ENCODE measurements at regions not wholly inside any gene's neighbourhood (a gene's known extent, or its start where the extent isn't known, plus 50 kb on each side); places are given as distances from the start of the nearest gene placed in this dataset.

- H3K4me3 ChIP-seq (ENCODE audit: low read depth, low read length): no peak overlapping the region
- no peak for TF ChIP-seq CTCF (IDR thresholded peaks at IDR 0.05; ENCODE audit: low read depth, low read length, missing control alignments)
- in situ Hi-C loops (cut with HindIII; ENCODE audit: low sequenced_read_pairs): no loop called here
- DNase-seq (ENCODE audit: low read depth): no peak
Observed at GRCh38 chr17:36672403-36672918, 71.1 kb downstream of the MRM1 start.

DNA sequence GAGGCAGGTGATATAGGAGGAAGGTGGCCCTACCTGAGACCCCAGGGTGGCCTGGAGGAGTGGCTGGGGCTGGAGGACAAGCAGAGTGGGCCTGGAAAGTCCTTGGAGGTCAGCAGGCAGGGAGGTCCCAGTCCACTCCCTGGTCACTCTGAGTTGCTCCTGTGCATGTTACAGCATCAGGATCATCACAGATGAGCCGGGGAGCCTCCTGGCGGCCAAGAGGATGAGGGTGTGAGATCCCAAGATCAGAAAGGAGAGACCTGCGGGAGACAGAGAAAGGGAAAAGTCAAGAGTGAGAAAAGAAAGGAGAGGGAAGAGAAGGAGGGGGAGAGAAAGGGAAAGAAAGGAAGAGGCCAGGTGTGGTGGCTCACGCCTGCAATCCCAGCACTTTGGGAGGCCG lies 71.7 kb downstream of the MRM1 start:
- in situ Hi-C loops (cut with HindIII; ENCODE audit: low sequenced_read_pairs): no loop called here
- H3K4me3 ChIP-seq (ENCODE audit: low read depth, low read length): no peak overlapping the region
- DNase-seq (ENCODE audit: low read depth): no peak
- no peak for TF ChIP-seq CTCF (IDR thresholded peaks at IDR 0.05; ENCODE audit: low read depth, low read length, missing control alignments)

- no peak for TF ChIP-seq CTCF (IDR thresholded peaks at IDR 0.05; ENCODE audit: low read depth, low read length, missing control alignments)
- H3K4me3 ChIP-seq (ENCODE audit: low read depth, low read length): no peak overlapping the region
- in situ Hi-C loops (cut with HindIII; ENCODE audit: low sequenced_read_pairs): no loop called here
- no peak for DNase-seq (ENCODE audit: low read depth)
Observed at GRCh38 chr17:36673637-36674277, 72.4 kb downstream of the MRM1 start.

DNA sequence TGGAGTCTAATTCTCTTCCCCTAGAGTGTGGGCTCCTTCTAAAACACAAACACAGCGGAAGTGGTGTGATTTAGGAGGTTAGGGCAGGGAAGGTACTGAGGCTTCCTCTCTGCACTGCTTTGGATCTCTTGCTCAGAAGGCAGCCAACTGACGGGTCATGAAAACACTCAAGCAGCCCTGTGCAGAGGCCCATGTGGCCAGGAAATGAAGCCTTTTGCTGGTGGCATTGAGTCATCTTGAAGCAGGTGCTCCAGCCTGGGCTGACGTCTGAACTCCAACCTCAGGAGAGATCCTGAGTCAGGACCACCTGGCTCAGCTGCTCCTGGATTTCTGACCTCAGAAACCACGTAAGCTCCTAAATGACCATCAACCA lies 72.9 kb downstream of the MRM1 start:
- H3K4me3 ChIP-seq (ENCODE audit: low read depth, low read length): no peak overlapping the region
- no peak for DNase-seq (ENCODE audit: low read depth)
- in situ Hi-C loops (cut with HindIII; ENCODE audit: low sequenced_read_pairs): no loop called here
- TF ChIP-seq CTCF (IDR thresholded peaks at IDR 0.05; ENCODE audit: low read depth, low read length, missing control alignments): no peak

DNA sequence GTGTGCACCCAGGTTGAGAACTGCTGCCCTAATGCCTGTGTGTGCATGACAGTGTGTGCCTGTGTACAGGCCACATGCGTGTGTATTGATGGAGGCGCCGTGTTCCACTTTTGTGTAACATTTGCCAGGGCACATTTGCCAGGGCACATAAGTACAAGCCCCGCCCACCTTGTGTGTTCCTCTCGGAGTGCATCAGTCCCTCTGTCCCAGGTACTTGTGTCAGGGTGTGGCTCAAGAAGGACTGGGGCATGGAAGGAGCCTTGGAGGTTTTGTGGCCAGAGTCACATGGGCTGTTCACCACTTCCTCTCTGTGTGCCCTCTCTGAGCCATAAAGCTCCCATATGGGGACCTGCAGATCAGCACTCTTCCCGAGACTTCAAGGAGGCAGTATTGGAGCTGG lies 73.9 kb downstream of the MRM1 start:
- no peak for DNase-seq (ENCODE audit: low read depth)
- H3K4me3 ChIP-seq (ENCODE audit: low read depth, low read length): no peak overlapping the region
- in situ Hi-C loops (cut with HindIII; ENCODE audit: low sequenced_read_pairs): no loop called here
- no peak for TF ChIP-seq CTCF (IDR thresholded peaks at IDR 0.05; ENCODE audit: low read depth, low read length, missing control alignments)

DNA sequence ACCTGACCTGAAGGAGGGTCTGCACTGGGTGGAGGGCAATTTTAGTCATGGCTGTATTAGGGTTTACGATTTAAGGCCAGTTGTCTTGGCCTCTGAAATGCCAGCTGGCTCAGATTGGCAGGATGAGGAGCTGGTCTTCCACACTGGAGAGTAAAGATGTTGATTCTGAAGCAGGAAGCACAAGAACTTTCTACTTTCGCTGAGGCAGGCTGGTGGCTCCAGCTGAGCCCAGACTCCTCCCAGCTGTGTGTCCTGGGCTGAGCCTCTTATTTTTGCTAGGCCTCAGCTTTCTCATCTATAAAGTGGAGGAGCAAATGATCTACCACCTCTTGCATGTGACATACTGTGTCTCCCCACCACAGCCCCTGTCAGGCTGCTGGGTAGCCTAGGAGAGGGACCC lies 74.4 kb downstream of the MRM1 start:
- in situ Hi-C loops (cut with HindIII; ENCODE audit: low sequenced_read_pairs): no loop called here
- no peak overlapping the region for H3K4me3 ChIP-seq (ENCODE audit: low read depth, low read length)
- no peak for DNase-seq (ENCODE audit: low read depth)
- TF ChIP-seq CTCF (IDR thresholded peaks at IDR 0.05; ENCODE audit: low read depth, low read length, missing control alignments): no peak

Data from astrocyte of the cerebellum (primary cell).